ENCODE measurements at regions not wholly inside any gene's neighbourhood (a gene's known extent, or its start where the extent isn't known, plus 50 kb on each side); places are given as distances from the start of the nearest gene placed in this dataset.

GRCh38 chr20:52921340-52921739 is 50.8 kb upstream of the TSHZ2 start:
- no peak for DNase-seq (ENCODE audit: low spot score)

GRCh38 chr20:52918311-52918710 is 53.8 kb upstream of the TSHZ2 start:
- DNase-seq (ENCODE audit: low spot score) = no peak

GRCh38 chr20:52915564-52915963 is 56.6 kb upstream of the TSHZ2 start:
- DNase-seq (ENCODE audit: low spot score) = no peak

GRCh38 chr20:52914870-52915269 is 57.3 kb upstream of the TSHZ2 start:
- DNase-seq (ENCODE audit: low spot score) = no peak

GRCh38 chr20:52913650-52914387 is 58.3 kb upstream of the TSHZ2 start:
- DNase-seq (ENCODE audit: low spot score) = no peak

- DNase-seq (ENCODE audit: low spot score) = no peak
Measured at GRCh38 chr20:52905241-52905994, 66.7 kb upstream of the TSHZ2 start.

- DNase-seq (ENCODE audit: low spot score) = no peak
Measured at GRCh38 chr20:52904837-52905236, 67.3 kb upstream of the TSHZ2 start.

GRCh38 chr20:52899041-52899608 is 73.0 kb upstream of the TSHZ2 start:
- no peak for DNase-seq (ENCODE audit: low spot score)

- DNase-seq (ENCODE audit: low spot score) = no peak
Measured at GRCh38 chr20:52896348-52896747, 75.8 kb upstream of the TSHZ2 start.

GRCh38 chr20:52895701-52896100 is 76.5 kb upstream of the TSHZ2 start:
- no peak for DNase-seq (ENCODE audit: low spot score)

GRCh38 chr20:52895235-52895634 is 76.9 kb upstream of the TSHZ2 start:
- no peak for DNase-seq (ENCODE audit: low spot score)

GRCh38 chr20:52893498-52893897 is 78.7 kb upstream of the TSHZ2 start:
- DNase-seq (ENCODE audit: low spot score) = no peak

GRCh38 chr20:52892023-52892422 is 80.1 kb upstream of the TSHZ2 start:
- DNase-seq (ENCODE audit: low spot score) = no peak

- DNase-seq (ENCODE audit: low spot score) = no peak
Measured at GRCh38 chr20:52890130-52890529, 82.0 kb upstream of the TSHZ2 start.

- DNase-seq (ENCODE audit: low spot score) = no peak
Measured at GRCh38 chr20:52889225-52889624, 82.9 kb upstream of the TSHZ2 start.

- no peak for DNase-seq (ENCODE audit: low spot score)
Measured at GRCh38 chr20:52888096-52888495, 84.1 kb upstream of the TSHZ2 start.

- no peak for DNase-seq (ENCODE audit: low spot score)
Measured at GRCh38 chr20:52880997-52881396, 91.2 kb upstream of the TSHZ2 start.

GRCh38 chr20:52880259-52880658 is 91.9 kb upstream of the TSHZ2 start:
- no peak for DNase-seq (ENCODE audit: low spot score)

- DNase-seq (ENCODE audit: low spot score) = no peak
Measured at GRCh38 chr20:52874241-52874640, 97.9 kb upstream of the TSHZ2 start.

- no peak for DNase-seq (ENCODE audit: low spot score)
Measured at GRCh38 chr20:52869698-52870501, 102.3 kb upstream of the TSHZ2 start.

GRCh38 chr20:52869276-52869675 is 102.9 kb upstream of the TSHZ2 start:
- no peak for DNase-seq (ENCODE audit: low spot score)

- no peak for DNase-seq (ENCODE audit: low spot score)
Measured at GRCh38 chr20:52867305-52867704, 104.9 kb upstream of the TSHZ2 start.

Measured in ecto neural progenitor cell (in vitro differentiated cells).